H1 (cell line): ENCODE measurements at regions not wholly inside any gene's neighbourhood (a gene's known extent, or its start where the extent isn't known, plus 50 kb on each side); places are given as distances from the start of the nearest gene placed in this dataset.

ENCODE experiments used
- CTCF ChIA-PET: fragments of 300-600 bp; sonication (Branson Sonifier 250); formaldehyde crosslinking; loops from one replicate; lab custom pipeline; 2021; ENCODE audit not compliant: partially characterized antibody; lab: Charles Lee
- POLR2A ChIA-PET: fragments of 300-600 bp; sonication (Branson Sonifier 250); formaldehyde crosslinking; loops from one replicate; lab custom pipeline; 2021; ENCODE audit warnings: inconsistent platforms; ENCODE audit not compliant: partially characterized antibody; lab: Charles Lee
- DNase-seq, 2 experiments: peaks; one replicate each; pipeline versions ENCODE4 v3.0.0 to v3.0.0-alpha.2; 2010 to 2022; ENCODE audit warnings: low spot score in 2 of 2, low read depth in 1 of 2, mixed read lengths in 1 of 2
- FAIRE-seq: peaks from 2 replicates; lab custom pipeline; 2011; peaks lifted over from hg19 to GRCh38; lab: Jason Lieb, UNC
- H2AFZ ChIP-seq: 2 replicates; pipeline ENCODE4 v1.8.1; 2012; ENCODE audit warnings: low read length, inconsistent platforms
- H2AK5ac ChIP-seq: 2 replicates; pipeline ENCODE4 v1.6.1; 2013; ENCODE audit warnings: low read depth, low read length
- H2BK120ac ChIP-seq: replicated peaks from 2 replicates; pipeline ENCODE3; 2013; ENCODE audit warnings: low read depth, low read length, inconsistent platforms
- H2BK12ac ChIP-seq: 2 replicates; pipeline ENCODE4 v1.6.1; 2013; ENCODE audit warnings: low read depth, low read length
- H2BK15ac ChIP-seq: 2 replicates; pipeline ENCODE4 v1.6.1; 2013; ENCODE audit warnings: low read length
- H2BK20ac ChIP-seq: 2 replicates; pipeline ENCODE4 v1.6.1; 2013; ENCODE audit warnings: low read length
- H2BK5ac ChIP-seq: 2 replicates; pipeline ENCODE4 v1.6.1; 2013; ENCODE audit warnings: low read depth, low read length
- H3K14ac ChIP-seq: 2 replicates; pipeline ENCODE4 v1.6.1; 2013; ENCODE audit warnings: inconsistent platforms; ENCODE audit not compliant: insufficient read length
- H3K18ac ChIP-seq: 2 replicates; pipeline ENCODE4 v1.6.1; 2013; ENCODE audit warnings: low read length; ENCODE audit errors: extremely low read depth
- H3K23ac ChIP-seq: 2 replicates; pipeline ENCODE4 v1.6.1; 2013; ENCODE audit warnings: inconsistent platforms; ENCODE audit not compliant: insufficient read length
- H3K23me2 ChIP-seq: 2 replicates; pipeline ENCODE4 v1.6.1; 2013; ENCODE audit warnings: low read depth, low read length
- H3K27ac ChIP-seq: 2 replicates; pipeline ENCODE4 v1.6.1; 2011; ENCODE audit warnings: low read depth, low read length, inconsistent platforms
- H3K27me3 ChIP-seq, 4 experiments: replicated peaks in 1 of 4; 1 replicate in 1 of 4; 2 replicates in 3 of 4; pipeline versions ENCODE4 v1.6.1 to v1.8.1; 2011 to 2013; ENCODE audit warnings: low read length in 3 of 4, mild to moderate bottlenecking in 3 of 4, inconsistent platforms in 2 of 4, mixed read lengths in 2 of 4, moderate library complexity in 1 of 4; ENCODE audit not compliant: control insufficient read depth in 3 of 4, insufficient read depth in 3 of 4; ENCODE audit errors: extremely low read depth in 1 of 4
- H3K36me3 ChIP-seq, 4 experiments: 2 replicates each; pipeline versions ENCODE4 v1.6.1 to v1.8.1; 2011 to 2013; ENCODE audit warnings: mild to moderate bottlenecking in 4 of 4, low read length in 3 of 4, moderate library complexity in 2 of 4, control low read depth in 1 of 4, inconsistent platforms in 1 of 4; ENCODE audit not compliant: insufficient read depth in 4 of 4, control insufficient read depth in 2 of 4
- H3K4ac ChIP-seq: replicated peaks from 2 replicates; pipeline ENCODE3; 2013; ENCODE audit warnings: low read length, low read depth, mixed read lengths, inconsistent platforms; ENCODE audit not compliant: insufficient read length
- H3K4me1 ChIP-seq, 4 experiments: replicated peaks in 1 of 4; 1 replicate in 1 of 4; 2 replicates in 3 of 4; pipeline versions ENCODE4 v1.6.1 to v1.8.1; 2011 to 2013; ENCODE audit warnings: low read length in 3 of 4, inconsistent platforms in 2 of 4, mixed read lengths in 1 of 4; ENCODE audit not compliant: insufficient read depth in 4 of 4, control insufficient read depth in 3 of 4
- H3K4me2 ChIP-seq, 2 experiments: 2 replicates each; pipeline versions ENCODE4 v1.6.1 to v1.8.1; 2011 to 2013; ENCODE audit warnings: low read depth in 2 of 2, low read length in 2 of 2, control low read depth in 1 of 2, inconsistent platforms in 1 of 2, mild to moderate bottlenecking in 1 of 2; ENCODE audit not compliant: insufficient read depth in 1 of 2
- H3K4me3 ChIP-seq, 4 experiments: fragments of 200-600, 300-600 bp in 1 of 4; sonication (generic), shearing (Covaris generic), sonication (Bioruptor Twin) in 1 of 4; 2 replicates each; pipeline versions ENCODE4 v1.5.1 to v1.8.1; 2011 to 2016; ENCODE audit warnings: low read length in 4 of 4, low read depth in 3 of 4, control low read depth in 2 of 4, inconsistent platforms in 2 of 4, mild to moderate bottlenecking in 2 of 4, mixed read lengths in 1 of 4, moderate library complexity in 1 of 4; ENCODE audit not compliant: insufficient read depth in 2 of 4; ENCODE audit errors: extremely low read depth in 1 of 4
- H3K56ac ChIP-seq: replicated peaks from 2 replicates; pipeline ENCODE3; 2013; ENCODE audit warnings: low read depth, mild to moderate bottlenecking, mixed read lengths, low read length, inconsistent platforms; ENCODE audit not compliant: insufficient read length
- H3K79me1 ChIP-seq: 2 replicates; pipeline ENCODE4 v1.6.1; 2013; ENCODE audit warnings: low read depth, low read length, control low read depth
- H3K79me2 ChIP-seq, 2 experiments: 2 replicates each; pipeline versions ENCODE4 v1.6.1 to v1.8.1; 2012 to 2013; ENCODE audit warnings: low read length in 2 of 2, mild to moderate bottlenecking in 2 of 2, inconsistent platforms in 1 of 2; ENCODE audit not compliant: insufficient read depth in 2 of 2, control insufficient read depth in 1 of 2
- H3K9ac ChIP-seq, 4 experiments: replicated peaks in 1 of 4; 1 replicate in 1 of 4; 2 replicates in 3 of 4; pipeline versions ENCODE4 v1.6.1 to v1.8.1; 2011 to 2013; ENCODE audit warnings: low read depth in 3 of 4, low read length in 3 of 4, control low read depth in 2 of 4, mild to moderate bottlenecking in 2 of 4, moderate library complexity in 2 of 4, inconsistent platforms in 1 of 4; ENCODE audit errors: extremely low read depth in 1 of 4
- H3K9me3 ChIP-seq, 2 experiments: 2 replicates each; pipeline versions ENCODE4 v1.6.1 to v1.8.1; 2012 to 2013; ENCODE audit warnings: mild to moderate bottlenecking in 2 of 2, moderate library complexity in 2 of 2, control low read depth in 1 of 2, inconsistent platforms in 1 of 2, low read depth in 1 of 2, low read length in 1 of 2, mixed read lengths in 1 of 2; ENCODE audit not compliant: insufficient read depth in 2 of 2
- H4K20me1 ChIP-seq, 2 experiments: replicated peaks in 1 of 2; 2 replicates each; pipeline versions ENCODE3 to v1.8.1; 2011 to 2013; ENCODE audit warnings: inconsistent platforms in 2 of 2, low read length in 2 of 2, mild to moderate bottlenecking in 1 of 2; ENCODE audit not compliant: insufficient read depth in 2 of 2, control insufficient read depth in 1 of 2
- H4K5ac ChIP-seq: 2 replicates; pipeline ENCODE4 v1.6.1; 2013; ENCODE audit warnings: low read length, low read depth, mixed read lengths, inconsistent platforms; ENCODE audit not compliant: insufficient read length
- H4K8ac ChIP-seq: 2 replicates; pipeline ENCODE4 v1.8.0; 2013; ENCODE audit warnings: mild to moderate bottlenecking, moderate library complexity, low read length, inconsistent platforms; ENCODE audit not compliant: insufficient read depth; ENCODE audit errors: extremely low read depth
- H4K91ac ChIP-seq: replicated peaks from 2 replicates; pipeline ENCODE3; 2013; ENCODE audit warnings: low read length, mixed read lengths, inconsistent platforms; ENCODE audit not compliant: insufficient read length
- CBX8 ChIP-seq: fragments of 300-800, 300-1000 bp; sonication (generic); IDR thresholded peaks from 2 replicates; pipeline ENCODE4 v1.7.1; 2016; ENCODE audit warnings: low read depth, low read length, borderline replicate concordance
- RNF2 ChIP-seq: fragments of 200-900, 300-1000 bp; sonication (generic); IDR thresholded peaks from 2 replicates; pipeline ENCODE4 v1.7.1; 2016; ENCODE audit warnings: borderline replicate concordance, low read depth, mild to moderate bottlenecking, antibody characterized with exemption, low read length; ENCODE audit not compliant: poor library complexity, severe bottlenecking; ENCODE audit errors: missing control alignments
- SRF ChIP-seq: IDR thresholded peaks from 2 replicates; pipeline ENCODE4 v1.6.1; 2011; ENCODE audit warnings: mild to moderate bottlenecking, low read depth, low read length, moderate library complexity
- WGBS, 2 experiments: shearing (Covaris generic) in 1 of 2; methylation state at CpG; one replicate each; pipeline versions ENCODE4 v1.1.6 to v1.1.7; 2013 to 2015; ENCODE audit warnings: low lambda C conversion rate in 2 of 2, mixed read lengths in 2 of 2, inconsistent platforms in 1 of 2, low coverage in 1 of 2, missing lambda C conversion rate in 1 of 2; ENCODE audit not compliant: insufficient replicate concordance in 2 of 2, insufficient coverage in 1 of 2, insufficient read length in 1 of 2; ENCODE audit errors: extremely low coverage in 1 of 2, missing lambda C conversion rate in 1 of 2; 5-methylcytosine and 5-hydroxymethylcytosine counted together

DNA sequence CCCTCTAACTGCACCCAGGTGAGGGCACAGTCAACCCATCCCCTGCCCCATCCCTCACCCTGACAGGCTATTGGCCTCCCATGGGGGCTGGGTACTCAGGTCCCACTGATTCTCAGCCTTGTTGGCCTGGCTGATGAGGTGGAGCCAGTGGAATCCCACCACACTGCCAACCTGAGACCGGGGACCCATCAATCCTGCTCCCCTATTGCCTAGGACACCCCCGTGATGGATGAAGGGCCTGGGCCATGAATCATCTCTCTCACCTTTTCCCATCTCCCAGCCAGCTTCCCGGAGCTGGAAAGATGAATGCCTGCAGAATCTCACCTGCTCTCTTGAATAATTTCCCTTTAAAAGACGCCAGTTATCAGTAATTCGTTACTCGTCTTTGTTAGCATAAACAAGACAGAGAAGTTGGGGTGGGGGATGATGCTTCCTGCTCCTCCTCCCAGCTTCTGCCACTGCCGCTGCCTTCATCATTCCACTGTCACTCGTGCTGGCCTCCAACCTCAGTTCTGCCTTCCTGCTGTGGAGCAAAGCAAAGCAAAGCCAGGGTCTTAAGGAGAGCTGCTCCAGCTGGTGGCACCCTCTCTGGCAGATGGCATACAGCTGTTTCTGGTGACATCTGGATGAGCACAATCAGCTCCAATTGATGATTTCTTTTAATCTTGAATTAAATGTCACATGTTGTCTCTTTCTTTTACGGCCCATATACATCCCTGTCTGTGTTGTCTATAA lies 204.0 kb upstream of the NECTIN1 start:
- no peak for TF ChIP-seq SRF
- no peak for TF ChIP-seq RNF2
- TF ChIP-seq CBX8 = no peak
- no peaks in the 10 kb centered on the region for H3K79me1 ChIP-seq
- H2AFZ ChIP-seq = no peak overlapping the region
- no peak overlapping the region for H3K23ac ChIP-seq
- no peak overlapping the region for H3K4me3 ChIP-seq
- no peaks in the 10 kb centered on the region for H3K79me2 ChIP-seq
- 89% methylated on average over 9 of the region's 9 CpGs; no CpG with 5 or more reads in 1 of the 2 experiments for WGBS, 2 experiments
- H3K56ac ChIP-seq = no peak overlapping the region
- no peak overlapping the region; the same call in 1 of the 2 replicates for H2BK15ac ChIP-seq
- no peak overlapping the region for H2BK20ac ChIP-seq
- ChIA-PET CTCF (interaction anchor here (0.6 to 2.5 kb wide), 8 partner anchors 8 to 319 kb away, joined by 3 to 18 read pairs (median 3); no protein-coding TSS in a partner anchor), POLR2A (no interaction called here)
- H3K9me3 ChIP-seq = no peaks in the 10 kb centered on the region
- no peaks in the 10 kb centered on the region for H3K36me3 ChIP-seq
- no peak overlapping the region for H2AK5ac ChIP-seq
- no peak overlapping the region for H2BK5ac ChIP-seq
- no peak overlapping the region for H4K91ac ChIP-seq
- no peak overlapping the region for H3K27ac ChIP-seq
- 0 out of 4 replicates have a peak overlapping the region, but pooled peaks of 1 of the 2 experiments have one; percentile 10 for H3K4me2 ChIP-seq
- peak overlapping the region; percentile 23; the same call in 1 of the 2 replicates for H2BK12ac ChIP-seq
- H3K4me1 ChIP-seq = peaks cover 3 to 19% (median 11%) of the 10 kb centered on the region in 4 experiments
- H2BK120ac ChIP-seq = no peak overlapping the region
- no peak overlapping the region for H3K14ac ChIP-seq
- H3K23me2 ChIP-seq = no peaks in the 10 kb centered on the region
- no peaks in the 10 kb centered on the region; a peak in 1 of 7 replicates for H3K27me3 ChIP-seq
- H3K9ac ChIP-seq = no peak overlapping the region
- FAIRE-seq = no peak
- DNase-seq = no peak
- no peak overlapping the region for H4K8ac ChIP-seq
- H4K20me1 ChIP-seq = no peaks in the 10 kb centered on the region
- no peak overlapping the region for H3K18ac ChIP-seq
- H4K5ac ChIP-seq = no peak overlapping the region
- no peak overlapping the region for H3K4ac ChIP-seq
